ENCODE measurements at regions not wholly inside any gene's neighbourhood (a gene's known extent, or its start where the extent isn't known, plus 50 kb on each side); places are given as distances from the start of the nearest gene placed in this dataset.

GRCh38 chr10:83522456-83522855 is 616.9 kb upstream of the GHITM start:
- TF ChIP-seq CTCF (IDR thresholded peaks at IDR 0.05), result no peak
- no peak for TF ChIP-seq POLR2AphosphoS5 (IDR thresholded peaks at IDR 0.05)
- no peak for TF ChIP-seq POLR2A (IDR thresholded peaks at IDR 0.05; ENCODE audit: low read depth)
- TF ChIP-seq EP300 (IDR thresholded peaks at IDR 0.05), result no peak
